ENCODE measurements at regions not wholly inside any gene's neighbourhood (a gene's known extent, or its start where the extent isn't known, plus 50 kb on each side); places are given as distances from the start of the nearest gene placed in this dataset.

GRCh38 chr19:46959894-46960556, 59.6 kb upstream of the NPAS1 start:
- intact Hi-C loops (cut with micrococcal nuclease): no loop called here
- Mint-ChIP-seq H3K9me3 (no peaks in the 10 kb centered on the region), H3K36me3 (no peaks in the 10 kb centered on the region), H3K4me1 (peaks cover 49 to 52% of the 10 kb centered on the region in 2 donors), H3K27me3 (ENCODE audit: low read depth in 2 of 2) (no peaks in the 10 kb centered on the region), H3K27ac (no peak overlapping the region), H3K4me3 (no peak overlapping the region)
- ATAC-seq: no peak
- Histone ChIP-seq H3K4me3 (ENCODE audit: low read length) (no peak overlapping the region), H3K4me1 (ENCODE audit: control insufficient read depth, insufficient read depth, low read length) (peaks cover 39% of the 10 kb centered on the region), H3K9me3 (ENCODE audit: control insufficient read depth, insufficient read depth, low read length) (no peaks in the 10 kb centered on the region), H3K36me3 (ENCODE audit: control insufficient read depth, insufficient read depth, low read length) (no peaks in the 10 kb centered on the region), H3K27ac (ENCODE audit: low read length) (no peak overlapping the region), H3K27me3 (ENCODE audit: control insufficient read depth, insufficient read depth, low read length) (no peaks in the 10 kb centered on the region)
- WGBS (ENCODE audit: insufficient coverage): 91% methylated on average over 5 of the region's 5 CpGs
- no peak for TF ChIP-seq CTCF (IDR thresholded peaks at IDR 0.05)
- DNase-seq: no peak

- Histone ChIP-seq H3K4me1 (ENCODE audit: control insufficient read depth, insufficient read depth, low read length) (peaks cover 31% of the 10 kb centered on the region), H3K36me3 (ENCODE audit: control insufficient read depth, insufficient read depth, low read length) (no peaks in the 10 kb centered on the region), H3K9me3 (ENCODE audit: control insufficient read depth, insufficient read depth, low read length) (no peaks in the 10 kb centered on the region), H3K27me3 (ENCODE audit: control insufficient read depth, insufficient read depth, low read length) (no peaks in the 10 kb centered on the region), H3K27ac (ENCODE audit: low read length) (no peak overlapping the region), H3K4me3 (ENCODE audit: low read length) (no peak overlapping the region)
- ATAC-seq (peak; percentile 40 to 83 (median 49)), DNase-seq (no peak)
- peak overlapping the region; percentile 10 for H3K4me3 Mint-ChIP-seq
- intact Hi-C loops (cut with micrococcal nuclease): no loop called here
- no peaks in the 10 kb centered on the region for H3K27me3 Mint-ChIP-seq (ENCODE audit: low read depth in 2 of 2)
- peaks cover 41 to 44% of the 10 kb centered on the region in 2 donors for H3K4me1 Mint-ChIP-seq
- H3K27ac Mint-ChIP-seq: peak overlapping the region; percentile 1 to 71
- WGBS (ENCODE audit: insufficient coverage): 72% methylated on average over 1 of the region's 2 CpGs
- no peaks in the 10 kb centered on the region for H3K9me3 Mint-ChIP-seq
- TF ChIP-seq CTCF (IDR thresholded peaks at IDR 0.05): no peak
- H3K36me3 Mint-ChIP-seq: no peaks in the 10 kb centered on the region
These were observed 57.5 kb upstream of the NPAS1 start for GRCh38 chr19:46962030-46962570.

GRCh38 chr19:46963093-46963734, 56.4 kb upstream of the NPAS1 start:
- Histone ChIP-seq H3K4me3 (ENCODE audit: low read length) (no peak overlapping the region), H3K27ac (ENCODE audit: low read length) (no peak overlapping the region), H3K27me3 (ENCODE audit: control insufficient read depth, insufficient read depth, low read length) (no peaks in the 10 kb centered on the region), H3K4me1 (ENCODE audit: control insufficient read depth, insufficient read depth, low read length) (peaks cover 39% of the 10 kb centered on the region), H3K9me3 (ENCODE audit: control insufficient read depth, insufficient read depth, low read length) (no peaks in the 10 kb centered on the region), H3K36me3 (ENCODE audit: control insufficient read depth, insufficient read depth, low read length) (no peaks in the 10 kb centered on the region)
- TF ChIP-seq CTCF (IDR thresholded peaks at IDR 0.05): no peak
- peak overlapping the region; percentile 1 to 37 for H3K27ac Mint-ChIP-seq
- intact Hi-C loops (cut with micrococcal nuclease): no loop called here
- no peaks in the 10 kb centered on the region for H3K9me3 Mint-ChIP-seq
- ATAC-seq: no peak
- H3K4me1 Mint-ChIP-seq: peaks cover 47 to 50% of the 10 kb centered on the region in 2 donors
- 69% methylated on average over 7 of the region's 7 CpGs for WGBS (ENCODE audit: insufficient coverage)
- H3K36me3 Mint-ChIP-seq: no peaks in the 10 kb centered on the region
- peak overlapping the region; percentile 7 for H3K4me3 Mint-ChIP-seq
- no peaks in the 10 kb centered on the region for H3K27me3 Mint-ChIP-seq (ENCODE audit: low read depth in 2 of 2)
- no peak for DNase-seq
